Esophagus squamous epithelium (tissue), 4 donors: ENCODE measurements at regions not wholly inside any gene's neighbourhood (a gene's known extent, or its start where the extent isn't known, plus 50 kb on each side); places are given as distances from the start of the nearest gene placed in this dataset.

Source experiments
- POLR2A ChIP-seq, 4 donors: fragments of 450-650 bp; IDR thresholded peaks; one replicate each; pipeline ENCODE4 v1.6.1; 2017; ENCODE audit warnings: antibody characterized with exemption in 4 of 4, mild to moderate bottlenecking in 4 of 4, moderate library complexity in 3 of 4
- TF ChIP-seq, protein P1 (sequence below), 6 experiments: fragments of 450-650 bp in 4 of 6; fragments of 200-600 bp in 2 of 6; sonication (generic) in 2 of 6; IDR thresholded peaks; one replicate each; pipeline ENCODE4 v1.5.1; 2016 to 2019; ENCODE audit warnings: antibody characterized with exemption in 6 of 6, mild to moderate bottlenecking in 4 of 6, moderate library complexity in 4 of 6

- no peak for TF ChIP-seq POLR2A (IDR thresholded peaks at IDR 0.05)
- TF ChIP-seq, protein P1, sequence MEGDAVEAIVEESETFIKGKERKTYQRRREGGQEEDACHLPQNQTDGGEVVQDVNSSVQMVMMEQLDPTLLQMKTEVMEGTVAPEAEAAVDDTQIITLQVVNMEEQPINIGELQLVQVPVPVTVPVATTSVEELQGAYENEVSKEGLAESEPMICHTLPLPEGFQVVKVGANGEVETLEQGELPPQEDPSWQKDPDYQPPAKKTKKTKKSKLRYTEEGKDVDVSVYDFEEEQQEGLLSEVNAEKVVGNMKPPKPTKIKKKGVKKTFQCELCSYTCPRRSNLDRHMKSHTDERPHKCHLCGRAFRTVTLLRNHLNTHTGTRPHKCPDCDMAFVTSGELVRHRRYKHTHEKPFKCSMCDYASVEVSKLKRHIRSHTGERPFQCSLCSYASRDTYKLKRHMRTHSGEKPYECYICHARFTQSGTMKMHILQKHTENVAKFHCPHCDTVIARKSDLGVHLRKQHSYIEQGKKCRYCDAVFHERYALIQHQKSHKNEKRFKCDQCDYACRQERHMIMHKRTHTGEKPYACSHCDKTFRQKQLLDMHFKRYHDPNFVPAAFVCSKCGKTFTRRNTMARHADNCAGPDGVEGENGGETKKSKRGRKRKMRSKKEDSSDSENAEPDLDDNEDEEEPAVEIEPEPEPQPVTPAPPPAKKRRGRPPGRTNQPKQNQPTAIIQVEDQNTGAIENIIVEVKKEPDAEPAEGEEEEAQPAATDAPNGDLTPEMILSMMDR (IDR thresholded peaks at IDR 0.05): no peak
Measured at GRCh38 chr14:42078345-42078744, 471.7 kb downstream of the LRFN5 start.
